HG03108 (cell line): ENCODE measurements at regions not wholly inside any gene's neighbourhood (a gene's known extent, or its start where the extent isn't known, plus 50 kb on each side); places are given as distances from the start of the nearest gene placed in this dataset.
"Not testable (repeated sequence)": the region's sequence is repeated elsewhere in the genome, so short reads cannot be mapped to it uniquely, and the experiment has no call there.

Experiments used
- ATAC-seq: cut with Tn5 transposase; IDR thresholded peaks from one replicate; pipeline ENCODE4 v1.9.1; 2021; ENCODE audit warnings: moderate library complexity; ENCODE audit not compliant: unreplicated experiment

DNA sequence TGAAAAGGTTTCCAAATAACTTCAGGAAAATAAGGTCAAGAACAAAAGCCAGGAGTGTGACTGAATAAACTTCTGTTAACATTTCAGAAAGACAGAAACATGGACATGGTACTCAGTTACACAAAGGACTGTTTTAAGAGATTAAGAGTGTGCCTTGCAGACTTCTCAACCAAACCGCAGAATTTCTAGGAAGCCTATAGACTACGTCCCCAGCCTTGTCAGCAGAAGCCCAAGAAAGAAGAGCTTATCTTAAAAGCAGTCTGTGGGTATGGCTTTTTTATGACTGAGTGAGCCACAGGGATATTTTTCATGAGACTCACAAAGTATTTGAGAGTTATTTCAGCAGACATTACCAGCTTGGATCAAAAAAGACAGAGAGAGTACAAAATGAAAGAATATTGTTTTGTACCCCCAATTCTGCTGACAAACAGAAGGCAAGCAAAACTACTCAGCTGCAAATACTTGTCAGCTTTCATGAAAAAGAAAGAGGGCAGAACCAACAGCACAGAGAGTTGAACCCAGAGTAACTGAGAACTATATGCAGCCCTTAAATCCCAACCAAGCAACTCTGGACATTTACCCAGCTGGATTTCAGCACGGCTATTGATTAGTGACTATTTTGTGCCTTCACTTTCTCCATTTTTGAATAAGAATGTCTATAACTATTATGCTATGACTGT lies 711.0 kb upstream of the CTNND2 start:
- ATAC-seq, result no peak

DNA sequence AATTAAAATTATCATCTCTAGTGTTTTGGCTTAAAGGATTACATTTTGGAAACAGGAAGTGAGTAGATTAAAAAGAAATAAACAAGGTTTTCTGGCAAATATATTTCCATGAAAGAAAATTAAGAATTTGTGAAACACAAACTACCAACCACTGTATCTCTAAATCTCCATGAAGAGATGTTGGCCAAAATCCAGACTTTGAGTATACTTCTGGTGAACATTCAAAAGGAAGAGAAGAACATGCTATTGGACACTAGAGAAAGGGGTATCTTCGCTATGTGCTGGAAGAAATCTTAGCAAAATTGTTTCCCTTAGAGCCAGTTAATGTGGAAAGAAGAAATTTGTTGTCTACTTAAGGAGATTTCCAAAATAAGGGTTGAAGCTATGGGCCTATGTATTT lies 710.4 kb upstream of the CTNND2 start:
- no peak for ATAC-seq

DNA sequence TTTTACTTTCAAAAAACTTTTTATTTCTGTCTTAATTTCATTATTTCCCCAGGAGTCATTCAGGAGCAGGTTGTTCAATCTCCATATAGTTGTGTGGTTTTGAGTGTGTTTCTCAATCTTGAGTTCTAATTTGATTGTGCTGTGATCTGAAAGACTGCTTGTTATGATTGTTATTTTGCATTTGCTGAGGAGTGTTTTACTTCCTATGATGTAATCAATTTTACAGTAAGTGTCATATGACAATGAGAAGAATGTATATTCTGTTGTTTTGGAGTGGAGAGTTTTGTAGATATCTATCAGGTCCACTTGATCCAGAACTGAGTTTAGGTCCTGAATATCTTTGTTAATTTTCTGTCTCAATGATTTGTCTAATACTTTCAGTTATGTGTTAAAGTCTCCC lies 706.9 kb upstream of the CTNND2 start:
- no peak for ATAC-seq

DNA sequence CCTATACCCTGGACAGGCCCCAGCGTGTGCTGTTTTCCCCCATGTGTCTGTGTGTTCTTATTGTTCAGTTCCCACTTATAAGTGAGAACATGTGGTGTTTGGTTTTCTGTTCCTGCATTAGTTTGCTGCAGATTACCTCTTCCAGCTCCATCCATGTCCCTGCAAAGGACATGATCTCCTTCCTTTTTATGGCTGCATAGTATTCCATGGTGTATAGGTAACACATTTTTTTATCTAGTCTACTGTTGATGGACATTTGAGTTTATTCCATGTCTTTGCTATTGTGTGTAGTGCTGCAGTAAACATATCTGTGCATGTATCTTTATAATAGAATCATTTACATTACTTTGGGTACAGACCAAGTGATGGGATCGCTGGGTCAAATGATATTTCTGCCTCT lies 703.6 kb upstream of the CTNND2 start:
- not testable (repeated sequence) for ATAC-seq

DNA sequence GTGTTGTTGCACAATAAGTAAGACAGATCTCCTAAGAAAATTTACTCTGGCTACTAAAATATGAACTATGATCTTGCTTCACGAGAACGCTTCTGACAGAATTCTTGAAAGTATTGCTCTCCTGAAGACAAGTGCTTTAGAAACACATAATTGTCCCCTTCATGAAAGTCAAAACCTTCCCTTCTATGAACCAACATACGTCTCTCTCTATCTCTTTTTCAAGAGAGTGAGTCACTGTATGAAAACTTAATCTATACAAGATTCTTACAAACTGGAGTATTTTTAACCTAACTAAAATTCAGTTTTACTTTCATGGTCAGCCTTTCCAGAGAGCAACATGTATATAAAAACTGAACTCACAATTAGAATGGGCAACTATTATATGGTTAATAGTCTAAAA lies 688.0 kb upstream of the CTNND2 start:
- ATAC-seq, result no peak

DNA sequence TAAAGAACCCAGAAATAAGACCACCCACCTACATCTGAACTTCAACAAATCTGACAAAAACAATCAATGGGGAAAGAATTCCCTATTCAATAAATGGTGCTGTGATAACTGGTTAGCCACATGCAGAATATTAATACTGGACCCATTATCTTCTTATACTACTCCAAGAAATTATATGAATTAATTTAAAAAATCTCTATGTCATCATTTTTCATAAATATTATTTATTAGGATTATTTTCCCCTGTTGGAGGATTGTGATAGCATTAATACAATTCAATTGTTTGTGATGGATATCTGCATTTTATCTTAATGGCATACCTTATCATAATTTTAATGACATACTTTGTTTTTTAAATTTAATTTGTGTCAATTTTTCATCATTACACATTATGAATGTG lies 682.2 kb upstream of the CTNND2 start:
- ATAC-seq, result no peak

DNA sequence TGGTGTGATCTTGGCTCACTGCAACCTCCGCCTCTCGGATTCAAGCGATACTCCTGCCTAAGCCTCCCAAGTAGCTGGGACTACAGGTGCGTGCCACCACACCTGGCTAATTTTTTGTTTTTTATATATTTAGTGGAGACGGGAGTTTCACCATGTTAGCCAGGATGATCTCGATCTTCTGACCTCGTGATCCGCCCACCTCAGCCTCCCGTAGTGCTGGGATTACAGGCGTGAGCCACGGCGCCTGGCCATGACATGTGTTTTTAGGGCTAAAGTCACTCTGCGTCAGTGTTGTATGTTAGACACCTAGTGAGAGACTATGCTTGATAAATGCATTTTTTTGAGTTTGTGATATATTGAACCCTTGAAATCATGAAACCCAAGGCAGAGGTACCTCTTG lies 674.6 kb upstream of the CTNND2 start:
- not testable (repeated sequence) for ATAC-seq

DNA sequence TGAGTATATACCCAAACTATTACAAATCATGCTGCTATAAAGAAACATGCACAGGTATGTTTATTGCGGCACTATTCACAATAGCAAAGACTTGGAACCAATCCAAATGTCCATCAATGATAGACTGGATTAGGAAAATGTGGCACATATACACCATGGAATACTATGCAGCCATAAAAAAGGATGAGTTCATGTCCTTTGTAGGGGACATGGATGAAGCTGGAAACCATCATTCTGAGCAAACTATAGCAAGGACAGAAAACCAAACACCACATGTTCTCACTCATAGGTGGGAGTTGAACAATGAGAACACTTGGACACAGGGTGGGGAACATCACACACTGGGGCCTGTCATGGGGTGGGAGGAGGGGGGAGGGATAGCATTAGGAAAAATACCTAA lies 672.7 kb upstream of the CTNND2 start:
- ATAC-seq, result not testable (repeated sequence)

DNA sequence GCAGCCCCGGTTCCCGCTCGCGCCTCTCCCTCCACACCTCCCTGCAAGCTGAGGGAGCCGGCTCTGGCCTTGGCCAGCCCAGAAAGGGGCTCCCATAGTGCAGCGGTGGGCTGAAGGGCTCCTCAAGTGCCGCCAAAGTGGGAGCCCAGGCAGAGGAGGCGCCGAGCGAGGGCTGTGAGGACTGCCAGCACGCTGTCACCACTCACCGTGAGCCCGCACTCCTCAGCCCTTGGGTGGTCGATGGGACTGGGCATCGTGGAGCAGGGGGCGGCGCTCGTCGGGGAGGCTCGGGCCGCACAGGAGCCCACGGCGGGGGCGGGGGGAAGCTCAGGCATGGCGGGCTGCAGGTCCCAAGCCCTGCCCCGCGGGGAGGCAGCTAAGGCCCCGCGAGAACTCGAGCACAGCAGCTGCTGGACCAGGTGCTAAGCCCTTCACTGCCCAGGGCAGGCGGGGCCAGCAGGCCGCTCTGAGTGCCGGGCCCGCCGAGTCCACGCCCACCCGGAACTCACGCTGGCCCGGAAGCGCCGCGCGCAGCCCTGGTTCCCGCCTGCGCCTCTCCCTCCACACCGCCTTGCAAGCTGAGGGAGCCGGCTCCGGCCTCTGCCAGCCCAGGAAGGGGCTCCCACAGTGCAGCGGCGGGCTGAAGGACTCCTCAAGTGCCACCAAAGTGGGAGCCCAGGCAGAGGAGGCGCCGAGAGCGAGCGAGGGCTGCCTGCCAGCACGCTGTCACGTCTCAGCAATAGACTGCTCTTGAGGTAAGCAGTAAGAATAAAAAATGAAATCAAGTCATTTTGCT lies 670.2 kb upstream of the CTNND2 start:
- ATAC-seq, result not testable (repeated sequence)

DNA sequence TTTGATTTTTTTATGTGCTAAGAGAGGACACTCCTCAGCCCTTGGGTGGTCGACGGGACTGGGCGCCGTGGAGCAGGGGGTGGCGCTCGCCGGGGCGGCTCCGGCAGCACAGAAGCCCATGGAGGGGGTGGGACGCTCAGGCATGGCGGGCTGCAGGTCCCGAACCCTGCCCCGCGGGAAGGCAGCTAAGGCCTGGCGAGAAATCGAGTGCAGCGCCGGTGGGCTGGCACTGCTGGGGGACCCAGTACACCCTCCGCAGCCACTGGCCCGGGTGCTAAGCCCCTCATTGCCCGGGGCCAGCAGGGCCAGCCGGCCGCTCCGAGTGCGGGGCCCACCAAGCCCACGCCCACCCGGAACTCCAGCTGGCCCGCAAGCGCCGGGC lies 669.7 kb upstream of the CTNND2 start:
- not testable (repeated sequence) for ATAC-seq

DNA sequence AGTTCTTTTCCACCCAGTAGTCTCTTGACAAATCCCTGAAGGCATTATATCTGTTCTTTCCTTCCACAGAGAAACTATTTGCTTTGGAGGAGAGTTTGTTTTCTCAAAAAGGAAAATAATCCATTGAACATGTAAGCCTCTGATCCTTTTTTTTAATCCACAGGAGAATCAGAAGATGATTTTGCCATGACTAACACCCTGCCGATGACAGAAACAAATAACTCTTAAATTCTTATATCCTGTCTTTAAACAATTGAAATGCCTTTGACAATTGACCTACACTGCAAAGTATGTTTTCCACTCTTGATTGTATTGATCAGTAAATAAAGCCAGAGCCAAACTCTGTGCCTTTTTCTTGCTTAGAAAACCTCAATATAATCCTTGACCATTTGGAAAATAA lies 666.4 kb upstream of the CTNND2 start:
- no peak for ATAC-seq

DNA sequence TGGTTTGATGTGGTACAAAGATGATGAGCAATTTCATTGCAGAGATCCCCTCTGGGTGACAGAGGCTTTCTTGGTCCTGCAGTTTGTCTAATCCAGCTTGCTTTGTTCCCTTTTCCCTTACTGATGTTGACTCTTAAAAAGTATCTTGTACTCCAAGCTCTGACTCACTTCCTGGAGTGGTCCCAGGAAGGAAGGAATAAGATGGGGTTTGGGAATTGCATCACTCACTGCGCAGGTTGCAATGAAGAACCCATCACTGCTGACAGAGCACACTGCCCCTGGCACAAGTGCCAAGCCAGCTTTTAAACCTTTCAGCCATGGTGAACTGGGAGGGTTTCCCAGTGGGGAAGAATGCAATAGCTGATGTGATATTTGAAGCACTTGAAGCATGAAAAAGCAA lies 662.2 kb upstream of the CTNND2 start:
- ATAC-seq, result no peak

DNA sequence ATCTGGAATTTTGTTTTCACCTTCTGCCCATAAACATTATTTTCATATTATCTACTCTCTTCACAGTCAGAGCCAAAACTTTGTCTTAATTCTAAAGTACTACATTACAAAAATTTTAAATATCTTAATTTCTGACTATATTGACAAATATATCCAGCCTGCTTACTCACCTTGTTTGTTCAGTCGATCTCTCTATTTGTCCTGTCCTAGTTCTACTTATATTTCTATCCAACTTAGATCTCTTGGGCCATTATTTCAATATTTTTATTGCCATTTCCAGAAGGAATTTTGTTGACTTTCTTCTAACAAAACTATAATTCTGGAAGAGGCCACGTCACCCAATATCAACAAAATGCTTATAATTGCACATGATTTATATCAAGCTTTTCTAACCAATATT lies 652.8 kb upstream of the CTNND2 start:
- ATAC-seq, result no peak

DNA sequence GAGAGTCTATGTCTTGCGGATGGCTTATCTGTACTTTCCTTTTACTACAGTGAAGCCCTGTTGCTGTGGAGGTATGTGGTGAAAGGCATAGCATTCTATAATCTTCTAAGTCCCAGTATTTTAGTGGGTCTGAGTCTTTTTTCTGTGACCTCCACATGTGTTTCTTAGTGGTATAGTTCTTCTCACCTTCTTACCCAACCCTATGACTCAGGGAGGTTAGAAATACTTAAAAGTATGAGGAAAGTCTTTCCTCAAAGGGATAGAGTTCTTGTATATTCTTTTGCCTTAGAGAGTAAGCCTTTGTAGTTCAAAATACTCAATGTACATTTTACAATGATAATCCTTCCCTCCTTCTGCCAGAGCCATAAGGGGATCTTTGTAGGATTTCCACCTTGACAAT lies 621.9 kb upstream of the CTNND2 start:
- no peak for ATAC-seq

DNA sequence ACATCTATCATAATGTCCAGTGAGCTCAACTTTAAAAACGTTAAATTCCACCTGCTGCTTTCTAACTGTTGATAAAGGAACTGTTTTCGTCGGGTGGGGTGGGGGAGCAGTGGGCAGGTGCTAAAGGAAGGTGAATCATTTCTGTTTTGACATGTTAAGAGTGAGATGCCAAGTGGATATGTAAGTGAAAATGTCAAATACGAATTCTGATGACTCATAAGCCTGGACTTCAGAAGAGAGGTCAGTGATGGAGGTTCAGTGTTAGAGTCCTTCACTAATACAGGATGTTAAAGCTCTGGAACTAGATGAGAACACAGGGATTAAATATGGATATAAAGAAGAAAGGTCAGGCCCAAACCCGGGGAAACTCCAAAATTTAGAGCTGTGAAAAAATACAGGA lies 617.9 kb upstream of the CTNND2 start:
- ATAC-seq, result no peak

DNA sequence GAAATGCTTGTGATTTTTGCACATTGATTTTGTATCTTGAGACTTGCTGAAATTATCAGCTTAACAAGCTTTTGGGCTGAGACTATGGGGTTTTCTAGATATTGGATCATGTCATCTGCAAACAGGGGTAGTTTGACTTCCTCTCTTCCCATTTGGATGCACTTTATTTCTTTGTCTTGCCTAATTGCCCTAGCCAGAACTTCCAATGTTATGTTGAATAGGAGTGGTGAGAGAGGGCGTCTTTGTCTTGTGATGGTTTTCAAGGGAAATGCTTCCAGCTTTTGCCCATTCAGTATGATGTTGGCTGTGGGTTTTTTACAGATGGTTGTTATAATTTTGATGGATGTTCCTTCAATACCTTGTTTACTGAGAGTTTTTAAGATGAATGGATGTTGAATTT lies 600.7 kb upstream of the CTNND2 start:
- ATAC-seq, result not testable (repeated sequence)

DNA sequence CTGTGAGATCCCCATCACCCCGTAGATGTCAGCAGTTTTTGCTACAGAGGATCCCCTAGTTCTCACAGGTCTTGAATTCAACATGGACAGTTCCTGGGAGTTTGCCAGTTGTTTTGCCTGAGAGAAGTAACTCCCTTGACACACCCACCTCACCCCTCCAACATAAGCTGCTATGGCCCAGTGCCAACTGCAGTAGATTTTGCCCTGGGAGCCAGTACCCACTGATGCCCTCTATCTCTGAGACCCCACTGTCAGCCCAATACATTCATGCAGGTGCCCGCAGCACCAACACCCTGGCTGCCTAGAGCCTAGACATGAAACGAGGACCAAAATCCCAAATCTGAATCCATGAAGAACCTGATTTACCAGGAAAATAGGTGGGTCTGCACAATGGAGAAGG lies 583.9 kb upstream of the CTNND2 start:
- ATAC-seq, result no peak

DNA sequence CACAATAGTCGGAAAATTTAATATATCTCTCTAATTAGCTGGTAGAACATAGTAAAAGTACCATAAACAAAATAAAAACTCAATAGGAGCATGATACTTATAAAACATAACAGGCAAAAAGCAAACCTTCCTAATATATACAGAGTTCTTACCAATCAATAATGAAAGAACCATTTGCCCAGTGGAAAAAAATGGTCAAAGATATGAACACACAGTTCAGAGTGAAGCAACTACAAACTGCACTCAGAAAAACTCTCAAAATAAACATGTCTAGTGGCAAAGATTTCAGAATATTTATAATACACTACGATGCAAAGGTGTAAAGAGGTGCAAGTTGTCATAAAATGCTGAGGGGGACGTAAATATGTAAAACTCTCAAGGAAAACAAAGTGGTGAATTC lies 576.2 kb upstream of the CTNND2 start:
- ATAC-seq, result no peak

DNA sequence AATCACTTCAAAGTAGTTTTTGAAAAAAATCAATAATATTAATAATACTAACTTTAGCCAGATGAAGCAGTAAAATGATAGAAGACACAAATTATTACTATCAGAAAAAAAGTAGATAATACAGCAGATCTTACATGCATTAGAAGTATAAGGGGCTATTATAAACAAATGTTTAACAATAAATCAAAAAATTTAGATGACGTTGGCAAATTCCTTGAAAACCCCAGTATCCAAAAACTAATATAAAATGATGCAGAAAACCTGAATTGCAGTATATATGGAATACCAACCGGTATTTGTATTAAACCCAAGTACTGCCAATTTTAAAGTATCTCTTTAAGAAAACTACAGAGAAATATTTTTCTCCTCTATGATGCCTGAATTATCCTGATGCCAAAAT lies 573.3 kb upstream of the CTNND2 start:
- no peak for ATAC-seq

DNA sequence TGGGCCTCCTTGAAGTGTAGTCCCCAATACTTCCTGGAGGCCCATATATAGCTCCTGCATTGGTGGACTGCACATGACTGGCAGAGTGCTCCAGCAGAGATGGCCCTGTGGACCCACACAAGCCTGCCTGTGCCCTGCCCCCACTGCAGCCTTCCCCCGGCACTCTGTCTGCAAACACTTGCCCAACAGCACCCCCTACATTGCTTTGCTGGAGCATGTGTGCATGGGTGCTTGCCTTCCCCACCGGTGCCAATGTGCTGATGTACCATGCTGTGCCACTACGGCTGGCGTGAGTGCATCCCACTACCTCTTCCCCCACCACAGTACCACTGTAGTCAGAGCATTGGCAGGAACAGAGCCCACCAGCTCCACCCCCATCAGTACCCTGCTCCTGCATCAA lies 563.6 kb upstream of the CTNND2 start:
- no peak for ATAC-seq

DNA sequence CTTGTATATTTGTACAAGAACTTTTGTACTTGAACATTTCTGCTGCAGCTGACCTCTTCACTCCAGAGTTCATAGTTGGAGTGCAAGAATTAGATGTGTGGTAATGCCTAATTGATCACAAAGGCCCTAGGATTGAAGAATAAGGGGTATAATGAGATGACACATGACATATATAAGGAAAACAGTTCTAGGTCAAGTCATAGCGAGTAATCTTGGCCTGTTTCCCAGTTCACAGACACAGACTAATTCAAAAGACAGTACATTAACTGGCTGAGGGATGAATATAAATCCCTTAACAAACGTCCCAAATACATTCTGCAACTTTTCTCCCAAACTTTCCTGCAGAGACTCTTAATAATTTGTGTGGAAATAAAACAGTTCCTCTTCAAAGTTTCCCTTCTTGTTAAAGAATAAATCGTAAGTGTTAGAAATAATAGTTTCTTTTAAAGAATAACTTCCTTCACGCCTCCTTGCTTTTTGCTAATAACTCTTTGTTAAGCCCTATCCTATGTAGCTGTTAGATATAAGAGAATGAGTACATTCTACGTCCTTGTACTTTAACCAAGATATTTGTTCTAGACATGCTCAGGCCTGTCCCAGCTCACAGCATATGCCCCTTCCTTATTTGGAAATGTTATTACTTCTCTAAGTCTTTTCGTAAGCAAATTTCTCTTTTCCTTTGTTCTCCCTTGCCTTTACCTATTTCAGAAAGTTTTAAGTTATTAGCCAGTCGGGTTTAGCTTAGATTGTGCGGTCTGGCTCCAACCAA lies 556.4 kb upstream of the CTNND2 start:
- ATAC-seq, result no peak

DNA sequence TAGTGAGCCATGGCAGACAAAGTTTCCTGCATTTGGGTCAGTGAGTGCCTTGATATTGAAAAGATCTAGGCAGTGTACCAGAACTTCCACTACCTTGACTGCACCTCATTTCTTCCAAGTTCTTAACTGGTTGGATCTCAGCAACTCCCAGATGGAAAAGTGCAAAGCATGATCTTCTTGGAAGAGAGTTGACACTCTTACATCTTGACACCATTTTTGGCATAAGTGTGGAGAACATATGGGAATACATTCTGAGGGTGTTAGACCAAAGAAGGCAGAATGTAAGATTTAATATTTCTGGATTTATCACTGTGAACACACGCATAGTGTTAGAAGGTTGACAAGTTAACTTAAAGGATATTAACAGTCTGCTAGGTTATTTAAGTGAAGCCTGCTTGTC lies 555.1 kb upstream of the CTNND2 start:
- ATAC-seq, result no peak
